IMR-90 (cell line): ENCODE measurements at regions not wholly inside any gene's neighbourhood (a gene's known extent, or its start where the extent isn't known, plus 50 kb on each side); places are given as distances from the start of the nearest gene placed in this dataset.

Source experiments
- ATAC-seq: fragments of 200-7000 bp; cut with Tn5 transposase; 2 replicates; pipeline ENCODE4 v1.9.1; 2020; ENCODE audit warnings: low read depth, mild to moderate bottlenecking, moderate library complexity
- BruUV-seq: library from RNA; stranded (reverse); fragments of 400-500 nt; replicated peaks from 2 replicates; lab custom pipeline; 2021; lab: Mats Ljungman, UMichigan
- CTCF ChIA-PET: fragments of 300-600 bp; formaldehyde crosslinking; extraction: SDS; loops from one replicate; lab custom pipeline; 2021; ENCODE audit warnings: antibody characterized with exemption; lab: Yijun Ruan, JAX
- POLR2A ChIA-PET: fragments of 300-600 bp; sonication (Branson Sonifier 250); formaldehyde crosslinking; loops from one replicate; lab custom pipeline; 2022; ENCODE audit warnings: antibody characterized with exemption; ENCODE audit not compliant: unreplicated experiment; lab: Charles Lee
- DNase-seq: peaks from one replicate; pipeline ENCODE4 v3.0.0; 2013
- H2AFZ ChIP-seq: replicated peaks from 2 replicates; pipeline ENCODE3; 2013; ENCODE audit warnings: low read length, mild to moderate bottlenecking; ENCODE audit not compliant: poor library complexity
- H2AK5ac ChIP-seq: 2 replicates; pipeline ENCODE4 v1.6.1; 2013; ENCODE audit warnings: low read depth, low read length, inconsistent platforms
- H2AK9ac ChIP-seq: replicated peaks from 2 replicates; pipeline ENCODE3; 2013; ENCODE audit warnings: mild to moderate bottlenecking, low read depth, low read length, moderate library complexity; ENCODE audit not compliant: poor library complexity
- H2BK120ac ChIP-seq: 2 replicates; pipeline ENCODE4 v1.6.1; 2013; ENCODE audit warnings: low read depth, low read length, inconsistent platforms
- H2BK15ac ChIP-seq: 3 replicates; pipeline ENCODE4 v1.6.1; 2013; ENCODE audit warnings: low read depth, low read length, inconsistent platforms
- H2BK20ac ChIP-seq: 2 replicates; pipeline ENCODE4 v1.6.1; 2013; ENCODE audit warnings: low read depth, mild to moderate bottlenecking, inconsistent platforms, low read length, moderate library complexity
- H2BK5ac ChIP-seq: 2 replicates; pipeline ENCODE4 v1.6.1; 2013; ENCODE audit warnings: mild to moderate bottlenecking, low read depth, low read length, inconsistent platforms; ENCODE audit not compliant: poor library complexity, severe bottlenecking
- H3K14ac ChIP-seq: replicated peaks from 2 replicates; pipeline ENCODE4 v1.6.1; 2013; ENCODE audit warnings: low read depth, low read length, inconsistent platforms
- H3K18ac ChIP-seq: 2 replicates; pipeline ENCODE4 v1.6.1; 2013; ENCODE audit warnings: low read depth, low read length, control low read depth
- H3K23ac ChIP-seq: 2 replicates; pipeline ENCODE4 v1.6.1; 2013; ENCODE audit warnings: low read depth, low read length, inconsistent platforms
- H3K27ac ChIP-seq: 2 replicates; pipeline ENCODE4 v1.5.1; 2013; ENCODE audit warnings: mild to moderate bottlenecking, control low read depth, low read length; ENCODE audit not compliant: insufficient read depth
- H3K27me3 ChIP-seq: 2 replicates; pipeline ENCODE4 v1.6.1; 2013; ENCODE audit warnings: low read length; ENCODE audit not compliant: control insufficient read depth, insufficient read depth
- H3K36me3 ChIP-seq: 2 replicates; pipeline ENCODE4 v1.6.1; 2013; ENCODE audit warnings: low read length, mixed read lengths; ENCODE audit not compliant: control insufficient read depth, insufficient read depth
- H3K4ac ChIP-seq: 2 replicates; pipeline ENCODE4 v1.6.1; 2013; ENCODE audit warnings: low read depth, low read length, inconsistent platforms
- H3K4me1 ChIP-seq: 2 replicates; pipeline ENCODE4 v1.6.1; 2013; ENCODE audit warnings: low read length, mixed read lengths; ENCODE audit not compliant: control insufficient read depth, insufficient read depth
- H3K4me2 ChIP-seq: 2 replicates; pipeline ENCODE4 v1.6.1; 2013; ENCODE audit warnings: low read depth, mild to moderate bottlenecking, control low read depth, low read length, moderate library complexity
- H3K4me3 ChIP-seq: 2 replicates; pipeline ENCODE4 v1.5.1; 2013; ENCODE audit warnings: low read depth, mild to moderate bottlenecking, control low read depth, low read length, moderate library complexity; ENCODE audit not compliant: insufficient read depth
- H3K56ac ChIP-seq: 2 replicates; pipeline ENCODE4 v1.6.1; 2013; ENCODE audit warnings: low read length, inconsistent platforms; ENCODE audit not compliant: insufficient read depth; ENCODE audit errors: extremely low read depth
- H3K79me1 ChIP-seq, 2 experiments: 2 replicates each; pipeline ENCODE4 v1.6.1; 2013; ENCODE audit warnings: low read length in 2 of 2, inconsistent platforms in 1 of 2, low read depth in 1 of 2
- H3K9ac ChIP-seq: 2 replicates; pipeline ENCODE4 v1.6.1; 2013; ENCODE audit warnings: low read depth, low read length, control low read depth
- H3K9me1 ChIP-seq: 2 replicates; pipeline ENCODE4 v1.6.1; 2013; ENCODE audit warnings: low read length, inconsistent platforms; ENCODE audit not compliant: insufficient read depth
- H3K9me3 ChIP-seq: 2 replicates; pipeline ENCODE4 v1.6.1; 2013; ENCODE audit warnings: low read length; ENCODE audit not compliant: control insufficient read depth, insufficient read depth
- H4K20me1 ChIP-seq: 2 replicates; pipeline ENCODE4 v1.6.1; 2013; ENCODE audit warnings: low read length, inconsistent platforms; ENCODE audit not compliant: insufficient read depth
- H4K5ac ChIP-seq: 2 replicates; pipeline ENCODE4 v1.6.1; 2013; ENCODE audit warnings: mild to moderate bottlenecking, low read depth, low read length, control low read depth
- H4K8ac ChIP-seq, 2 experiments: 2 replicates each; pipeline ENCODE4 v1.6.1; 2013; ENCODE audit warnings: low read depth in 2 of 2, low read length in 2 of 2, control low read depth in 1 of 2, inconsistent platforms in 1 of 2
- H4K91ac ChIP-seq: 2 replicates; pipeline ENCODE4 v1.6.1; 2013; ENCODE audit warnings: low read depth, low read length, inconsistent platforms; ENCODE audit not compliant: insufficient read depth
- SMC3 ChIP-seq: fragments of 150-350 bp; IDR thresholded peaks from 2 replicates; pipeline ENCODE4 v1.6.1; 2016; ENCODE audit warnings: low read depth, mild to moderate bottlenecking, antibody characterized with exemption, low read length, moderate library complexity
- WGBS, 2 experiments: methylation state at CpG; one replicate each; pipeline versions ENCODE4 v1.1.5 to v1.1.7; 2013; ENCODE audit warnings: missing lambda C conversion rate in 2 of 2; ENCODE audit not compliant: insufficient read length in 1 of 2; ENCODE audit errors: extremely low coverage in 2 of 2; 5-methylcytosine and 5-hydroxymethylcytosine counted together
- dilution Hi-C: fragments of 300-500 bp; cut with HindIII; formaldehyde crosslinking; loops from one replicate; pipeline ENCODE4 v1.14.3; 2018; ENCODE audit warnings: low sequenced_read_pairs; ENCODE audit not compliant: unreplicated experiment
- in situ Hi-C: fragments of 300-500 bp; cut with MboI; formaldehyde crosslinking; loops from 3 replicates; pipeline ENCODE4 v1.14.3; 2019; ENCODE audit warnings: low sequenced_read_pairs, inconsistent platforms, mixed read lengths
- intact Hi-C: fragments of 100-400 bp; cut with micrococcal nuclease; formaldehyde crosslinking; loops from 2 replicates; pipeline ENCODE4 v1.10.0; 2022

DNA sequence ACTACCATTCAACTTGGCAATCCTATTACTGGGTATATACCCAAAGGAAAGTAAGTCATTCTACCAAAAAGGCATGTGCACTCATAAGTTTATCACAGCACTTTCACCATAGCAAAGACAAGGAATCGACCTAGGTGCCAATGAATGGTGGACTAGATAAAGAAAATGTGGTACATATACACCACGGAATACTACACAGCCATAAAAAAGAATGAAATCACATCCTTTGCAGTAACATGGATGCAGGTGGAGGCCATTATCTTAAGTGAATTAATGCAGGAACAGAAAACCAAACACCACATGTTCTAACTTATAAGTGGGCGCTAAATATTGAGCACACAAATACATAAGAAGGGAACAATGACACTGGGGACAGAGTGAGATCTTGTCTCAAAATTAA lies 65.8 kb upstream of the SUB1 start:
- Histone ChIP-seq H2AK5ac (no peak overlapping the region), H3K27ac (no peak overlapping the region), H4K20me1 (no peaks in the 10 kb centered on the region), H3K27me3 (no peaks in the 10 kb centered on the region; the same call in 1 of the 2 replicates), H3K23ac (no peak overlapping the region), H3K56ac (no peak overlapping the region), H2BK15ac (no peak overlapping the region), H3K4me1 (peaks cover 7% of the 10 kb centered on the region), H4K5ac (no peak overlapping the region), H3K9me1 (no peaks in the 10 kb centered on the region), H4K91ac (no peak overlapping the region), H3K36me3 (no peaks in the 10 kb centered on the region), H3K9me3 (no peaks in the 10 kb centered on the region), H2AK9ac (no peak overlapping the region), H4K8ac (no peak overlapping the region), H3K9ac (no peak overlapping the region), H2AFZ (no peak overlapping the region), H3K4me2 (no peak overlapping the region), H3K14ac (no peak overlapping the region), H3K18ac (no peak overlapping the region), H3K4me3 (no peak overlapping the region), H3K4ac (no peak overlapping the region), H2BK120ac (no peak overlapping the region), H2BK5ac (no peak overlapping the region), H3K79me1 (no peaks in the 10 kb centered on the region), H2BK20ac (no peak overlapping the region)
- dilution Hi-C loops (no loop called here), intact Hi-C loops (no loop called here), in situ Hi-C loops (no loop called here)
- CTCF ChIA-PET: no interaction called here
- no TSS peak for BruUV-seq
- DNase-seq: no peak
- no CpG with 5 or more reads among the region's 3 CpGs for WGBS, 2 experiments
- ATAC-seq: no peak
- TF ChIP-seq SMC3: no peak
- POLR2A ChIA-PET: no interaction called here
